Effector memory CD4-positive, alpha-beta T cell (primary cell): ENCODE measurements at regions not wholly inside any gene's neighbourhood (a gene's known extent, or its start where the extent isn't known, plus 50 kb on each side); places are given as distances from the start of the nearest gene placed in this dataset.

Experiments used
- DNase-seq, 3 donors: peaks; one replicate each; pipeline ENCODE4 v3.0.0-alpha.2; 2020
- H3K27ac ChIP-seq: 2 replicates; pipeline ENCODE4 v1.7.0; 2013; ENCODE audit warnings: mild to moderate bottlenecking, low read length, moderate library complexity; ENCODE audit not compliant: insufficient read depth, poor library complexity, severe bottlenecking
- H3K27me3 ChIP-seq: replicated peaks from 2 replicates; pipeline ENCODE4 v1.7.0; 2013; ENCODE audit warnings: mild to moderate bottlenecking, low read length; ENCODE audit not compliant: insufficient read depth, control insufficient read depth, poor library complexity, severe bottlenecking
- H3K36me3 ChIP-seq: 2 replicates; pipeline ENCODE4 v1.7.0; 2013; ENCODE audit warnings: mild to moderate bottlenecking, low read length, moderate library complexity; ENCODE audit not compliant: control insufficient read depth, insufficient read depth
- H3K4me1 ChIP-seq: 2 replicates; pipeline ENCODE4 v1.7.0; 2013; ENCODE audit warnings: low read length, mild to moderate bottlenecking; ENCODE audit not compliant: control insufficient read depth, insufficient read depth, poor library complexity, severe bottlenecking
- H3K4me3 ChIP-seq: 2 replicates; pipeline ENCODE4 v1.7.0; 2013; ENCODE audit warnings: low read length, low read depth, mild to moderate bottlenecking; ENCODE audit not compliant: insufficient read depth, poor library complexity, severe bottlenecking
- H3K9me3 ChIP-seq: 2 replicates; pipeline ENCODE4 v1.7.0; 2013; ENCODE audit warnings: mild to moderate bottlenecking, low read length, moderate library complexity; ENCODE audit not compliant: control insufficient read depth

- no peaks in the 10 kb centered on the region for H3K36me3 ChIP-seq
- no peaks in the 10 kb centered on the region for H3K27me3 ChIP-seq
- H3K4me1 ChIP-seq, result no peaks in the 10 kb centered on the region
- H3K27ac ChIP-seq, result no peak overlapping the region
- H3K9me3 ChIP-seq, result no peaks in the 10 kb centered on the region
- H3K4me3 ChIP-seq, result no peak overlapping the region
- no peak for DNase-seq
Measured at GRCh38 chr2:224111576-224111975, 72.5 kb upstream of the SERPINE2 start.

- Histone ChIP-seq H3K4me1 (no peaks in the 10 kb centered on the region), H3K36me3 (no peaks in the 10 kb centered on the region), H3K9me3 (no peaks in the 10 kb centered on the region), H3K27me3 (no peaks in the 10 kb centered on the region), H3K27ac (no peak overlapping the region), H3K4me3 (no peak overlapping the region)
- no peak for DNase-seq
Measured at GRCh38 chr2:224110811-224111210, 71.7 kb upstream of the SERPINE2 start.

GRCh38 chr2:224109751-224110150 lies 70.7 kb upstream of the SERPINE2 start:
- no peaks in the 10 kb centered on the region for H3K9me3 ChIP-seq
- H3K4me1 ChIP-seq, result no peaks in the 10 kb centered on the region
- H3K36me3 ChIP-seq, result no peaks in the 10 kb centered on the region
- no peaks in the 10 kb centered on the region for H3K27me3 ChIP-seq
- DNase-seq, result no peak
- H3K27ac ChIP-seq, result no peak overlapping the region
- no peak overlapping the region for H3K4me3 ChIP-seq

- DNase-seq, result no peak
- H3K4me1 ChIP-seq, result no peaks in the 10 kb centered on the region
- H3K9me3 ChIP-seq, result no peaks in the 10 kb centered on the region
- H3K27me3 ChIP-seq, result no peaks in the 10 kb centered on the region
- H3K27ac ChIP-seq, result no peak overlapping the region
- no peak overlapping the region for H3K4me3 ChIP-seq
- no peaks in the 10 kb centered on the region for H3K36me3 ChIP-seq
Measured at GRCh38 chr2:224106794-224107193, 67.7 kb upstream of the SERPINE2 start.

- DNase-seq, result no peak
- no peak overlapping the region for H3K27ac ChIP-seq
- no peaks in the 10 kb centered on the region for H3K36me3 ChIP-seq
- H3K27me3 ChIP-seq, result no peaks in the 10 kb centered on the region
- H3K9me3 ChIP-seq, result no peaks in the 10 kb centered on the region
- no peaks in the 10 kb centered on the region for H3K4me1 ChIP-seq
- no peak overlapping the region for H3K4me3 ChIP-seq
Measured at GRCh38 chr2:224104668-224105386, 65.7 kb upstream of the SERPINE2 start.

- Histone ChIP-seq H3K36me3 (no peaks in the 10 kb centered on the region), H3K9me3 (no peaks in the 10 kb centered on the region), H3K4me1 (no peaks in the 10 kb centered on the region), H3K4me3 (no peak overlapping the region), H3K27ac (no peak overlapping the region), H3K27me3 (no peaks in the 10 kb centered on the region)
- DNase-seq, result no peak
Measured at GRCh38 chr2:224103651-224104050, 64.6 kb upstream of the SERPINE2 start.

- Histone ChIP-seq H3K4me1 (no peaks in the 10 kb centered on the region), H3K27me3 (no peaks in the 10 kb centered on the region), H3K9me3 (no peaks in the 10 kb centered on the region), H3K27ac (no peak overlapping the region), H3K4me3 (no peak overlapping the region), H3K36me3 (no peaks in the 10 kb centered on the region)
- DNase-seq, result no peak
Measured at GRCh38 chr2:224102991-224103390, 63.9 kb upstream of the SERPINE2 start.

- Histone ChIP-seq H3K4me3 (no peak overlapping the region), H3K36me3 (no peaks in the 10 kb centered on the region), H3K27ac (no peak overlapping the region), H3K9me3 (no peaks in the 10 kb centered on the region), H3K4me1 (no peaks in the 10 kb centered on the region), H3K27me3 (no peaks in the 10 kb centered on the region)
- no peak for DNase-seq
Measured at GRCh38 chr2:224101820-224102630, 62.9 kb upstream of the SERPINE2 start.

GRCh38 chr2:224099861-224100643 lies 61.0 kb upstream of the SERPINE2 start:
- H3K36me3 ChIP-seq, result no peaks in the 10 kb centered on the region
- H3K27ac ChIP-seq, result no peak overlapping the region
- no peak overlapping the region for H3K4me3 ChIP-seq
- no peaks in the 10 kb centered on the region for H3K4me1 ChIP-seq
- no peak for DNase-seq
- no peaks in the 10 kb centered on the region for H3K27me3 ChIP-seq
- H3K9me3 ChIP-seq, result no peaks in the 10 kb centered on the region
